Right atrium auricular region (tissue), 2 donors: ENCODE measurements at regions not wholly inside any gene's neighbourhood (a gene's known extent, or its start where the extent isn't known, plus 50 kb on each side); places are given as distances from the start of the nearest gene placed in this dataset.

Source experiments
- DNase-seq: peaks from one replicate; pipeline ENCODE4 v3.0.0-alpha.2; 2019; ENCODE audit warnings: low spot score
- H3K27ac ChIP-seq, 2 donors: fragments of 200-600 bp; sonication (generic); 1 replicate in 1 of 2; 2 replicates in 1 of 2; pipeline ENCODE4 v1.5.1; 2016 to 2019
- H3K27me3 ChIP-seq, 2 donors: fragments of 200-600 bp; sonication (generic); one replicate each; pipeline versions ENCODE4 v1.5.1 to v1.6.0; 2017 to 2019
- H3K36me3 ChIP-seq: fragments of 200-600 bp; sonication (generic); one replicate; pipeline ENCODE4 v1.5.1; 2016
- H3K4me1 ChIP-seq, 2 donors: fragments of 200-600 bp; sonication (generic); one replicate each; pipeline versions ENCODE4 v1.5.1 to v1.6.0; 2017 to 2019
- H3K4me3 ChIP-seq, 2 donors: fragments of 200-600 bp; sonication (generic); 1 replicate in 1 of 2; 2 replicates in 1 of 2; pipeline ENCODE4 v1.5.1; 2017 to 2019; ENCODE audit warnings: mild to moderate bottlenecking in 1 of 2, moderate library complexity in 1 of 2
- H3K9me3 ChIP-seq, 2 donors: fragments of 200-600 bp; sonication (generic); one replicate each; pipeline ENCODE4 v1.5.1; 2019
- CTCF ChIP-seq, 2 donors: fragments of 200-600 bp; sonication (generic); IDR thresholded peaks; one replicate each; pipeline ENCODE4 v1.5.1; 2019; ENCODE audit warnings: antibody characterized with exemption in 2 of 2

GRCh38 chr2:41863062-41863461, 184.8 kb upstream of the PKDCC start:
- no peaks in the 10 kb centered on the region for H3K4me1 ChIP-seq
- H3K9me3 ChIP-seq, result no peaks in the 10 kb centered on the region
- no peak overlapping the region for H3K4me3 ChIP-seq
- no peak for DNase-seq
- no peaks in the 10 kb centered on the region for H3K27me3 ChIP-seq
- no peak for TF ChIP-seq CTCF (IDR thresholded peaks at IDR 0.05)
- no peaks in the 10 kb centered on the region for H3K36me3 ChIP-seq
- no peak overlapping the region for H3K27ac ChIP-seq

- no peak overlapping the region for H3K27ac ChIP-seq
- H3K36me3 ChIP-seq, result no peaks in the 10 kb centered on the region
- no peaks in the 10 kb centered on the region for H3K9me3 ChIP-seq
- H3K4me1 ChIP-seq, result peaks cover 0 to 7% of the 10 kb centered on the region in 2 donors
- no peak for DNase-seq
- no peaks in the 10 kb centered on the region for H3K27me3 ChIP-seq
- H3K4me3 ChIP-seq, result no peak overlapping the region
- no peak for TF ChIP-seq CTCF (IDR thresholded peaks at IDR 0.05)
These were observed 182.6 kb upstream of the PKDCC start for GRCh38 chr2:41865263-41865662.

- no peak for TF ChIP-seq CTCF (IDR thresholded peaks at IDR 0.05)
- Histone ChIP-seq H3K4me3 (no peak overlapping the region), H3K27me3 (no peaks in the 10 kb centered on the region), H3K36me3 (no peaks in the 10 kb centered on the region), H3K27ac (no peak overlapping the region), H3K9me3 (no peaks in the 10 kb centered on the region), H3K4me1 (peaks cover 0 to 18% of the 10 kb centered on the region in 2 donors)
- DNase-seq, result no peak
These were observed 180.3 kb upstream of the PKDCC start for GRCh38 chr2:41867553-41867952.

- Histone ChIP-seq H3K27me3 (no peaks in the 10 kb centered on the region), H3K4me3 (no peak overlapping the region), H3K4me1 (peaks cover 0 to 18% of the 10 kb centered on the region in 2 donors), H3K9me3 (no peaks in the 10 kb centered on the region), H3K27ac (no peak overlapping the region), H3K36me3 (no peaks in the 10 kb centered on the region)
- TF ChIP-seq CTCF (IDR thresholded peaks at IDR 0.05), result peak; percentile 84 to 88
- peak; percentile 75 for DNase-seq
These were observed 178.1 kb upstream of the PKDCC start for GRCh38 chr2:41869542-41870264.

- peak overlapping the region in 1 of 2 donors; percentile 39 for H3K27ac ChIP-seq
- peaks cover 0 to 18% of the 10 kb centered on the region in 2 donors for H3K4me1 ChIP-seq
- DNase-seq, result no peak
These were observed 177.6 kb upstream of the PKDCC start for GRCh38 chr2:41870265-41870585.

More at GRCh38 chr2:41870265-41870585, 177.6 kb upstream of the PKDCC start:
- Histone ChIP-seq H3K27me3 (no peaks in the 10 kb centered on the region), H3K36me3 (no peaks in the 10 kb centered on the region), H3K4me3 (no peak overlapping the region), H3K9me3 (no peaks in the 10 kb centered on the region)
- no peak for TF ChIP-seq CTCF (IDR thresholded peaks at IDR 0.05)
